Cerebellar nuclear complex (tissue), 1 donor: ENCODE measurements at regions not wholly inside any gene's neighbourhood (a gene's known extent, or its start where the extent isn't known, plus 50 kb on each side); places are given as distances from the start of the nearest gene placed in this dataset.
"Not testable (repeated sequence)": the region's sequence is repeated elsewhere in the genome, so short reads cannot be mapped to it uniquely, and the experiment has no call there.

Experiments
- DNase-seq, 2 experiments: peaks; one replicate each; lab custom pipeline; 2025; lab: John Stamatoyannopoulos, UW

- no peak for DNase-seq
Measured at GRCh38 chr3:106347350-106347749, 478.5 kb upstream of the CBLB start.

GRCh38 chr3:106348139-106348690, 479.4 kb upstream of the CBLB start:
- no peak for DNase-seq

- no peak for DNase-seq
Measured at GRCh38 chr3:106349191-106349881, 480.5 kb upstream of the CBLB start.

GRCh38 chr3:106355873-106356272, 487.1 kb upstream of the CBLB start:
- DNase-seq, result no peak

- DNase-seq, result no peak
Measured at GRCh38 chr3:106359692-106360091, 490.9 kb upstream of the CBLB start.

GRCh38 chr3:106360901-106361300, 492.1 kb upstream of the CBLB start:
- DNase-seq, result not testable (repeated sequence)

GRCh38 chr3:106364477-106364876, 495.7 kb upstream of the CBLB start:
- no peak for DNase-seq

- DNase-seq, result no peak
Measured at GRCh38 chr3:106365061-106365691, 496.4 kb upstream of the CBLB start.

GRCh38 chr3:106366352-106366751, 497.5 kb upstream of the CBLB start:
- no peak for DNase-seq

- no peak for DNase-seq
Measured at GRCh38 chr3:106367496-106367895, 498.7 kb upstream of the CBLB start.

GRCh38 chr3:106371221-106371970, 502.6 kb upstream of the CBLB start:
- no peak for DNase-seq

- DNase-seq, result no peak
Measured at GRCh38 chr3:106371971-106372805, 503.4 kb upstream of the CBLB start.

- DNase-seq, result no peak
Measured at GRCh38 chr3:106372806-106373190, 504.0 kb upstream of the CBLB start.

GRCh38 chr3:106376016-106376570, 507.3 kb upstream of the CBLB start:
- DNase-seq, result no peak

GRCh38 chr3:106379251-106379750, 510.5 kb upstream of the CBLB start:
- DNase-seq, result no peak

GRCh38 chr3:106380232-106380631, 511.4 kb upstream of the CBLB start:
- no peak for DNase-seq

GRCh38 chr3:106381286-106381938, 512.6 kb upstream of the CBLB start:
- DNase-seq, result no peak

- DNase-seq, result no peak
Measured at GRCh38 chr3:106381939-106382335, 513.1 kb upstream of the CBLB start.

- no peak for DNase-seq
Measured at GRCh38 chr3:106386050-106386449, 517.2 kb upstream of the CBLB start.

GRCh38 chr3:106392915-106393314, 524.1 kb upstream of the CBLB start:
- DNase-seq, result no peak

GRCh38 chr3:106397006-106397405, 528.2 kb upstream of the CBLB start:
- DNase-seq, result no peak
